DOHH2 (cell line): ENCODE measurements at regions not wholly inside any gene's neighbourhood (a gene's known extent, or its start where the extent isn't known, plus 50 kb on each side); places are given as distances from the start of the nearest gene placed in this dataset.

ENCODE experiments used
- H3F3A ChIP-seq: fragments of 200-600 bp; sonication (generic), shearing (Covaris generic); 2 replicates; pipeline ENCODE4 v1.6.0; 2016; ENCODE audit warnings: antibody characterized with exemption, mild to moderate bottlenecking; ENCODE audit not compliant: control insufficient read depth, insufficient read depth
- H3K27ac ChIP-seq: fragments of 200-600 bp; sonication (generic); 2 replicates; pipeline ENCODE4 v1.5.1; 2014; ENCODE audit warnings: low read depth, mild to moderate bottlenecking, low read length, moderate library complexity
- H3K27me3 ChIP-seq: fragments of 200-600 bp; sonication (generic); 2 replicates; pipeline ENCODE4 v1.6.1; 2014; ENCODE audit warnings: mild to moderate bottlenecking, low read length, mixed read lengths; ENCODE audit not compliant: control insufficient read depth
- H3K36me3 ChIP-seq: fragments of 200-600 bp; sonication (generic); 2 replicates; pipeline ENCODE4 v1.6.1; 2014; ENCODE audit warnings: mild to moderate bottlenecking, low read length, moderate library complexity, mixed read lengths; ENCODE audit not compliant: control insufficient read depth
- H3K4me1 ChIP-seq: fragments of 200-600 bp; sonication (generic); 2 replicates; pipeline ENCODE4 v1.6.1; 2014; ENCODE audit warnings: mild to moderate bottlenecking, low read length, mixed read lengths; ENCODE audit not compliant: control insufficient read depth
- H3K4me2 ChIP-seq: fragments of 200-600 bp; sonication (generic); 2 replicates; pipeline ENCODE4 v1.6.0; 2014; ENCODE audit warnings: mild to moderate bottlenecking, low read length, moderate library complexity
- H3K4me3 ChIP-seq: fragments of 200-600 bp; sonication (generic); 2 replicates; pipeline ENCODE4 v1.5.1; 2014; ENCODE audit warnings: mild to moderate bottlenecking, low read length, mixed read lengths
- H3K79me2 ChIP-seq: fragments of 200-600 bp; sonication (generic); 2 replicates; pipeline ENCODE4 v1.6.1; 2014; ENCODE audit warnings: mild to moderate bottlenecking, low read length, mixed read lengths; ENCODE audit not compliant: control insufficient read depth
- H3K9me2 ChIP-seq: fragments of 200-600 bp; sonication (generic); replicated peaks from 2 replicates; pipeline ENCODE4 v1.6.1; 2014; ENCODE audit warnings: mild to moderate bottlenecking, low read length, mixed read lengths; ENCODE audit not compliant: control insufficient read depth
- H3K9me3 ChIP-seq: fragments of 200-600 bp; sonication (generic); 2 replicates; pipeline ENCODE4 v1.6.1; 2014; ENCODE audit warnings: antibody characterized with exemption, low read length, mixed read lengths; ENCODE audit not compliant: control insufficient read depth, insufficient read depth
- H4K20me1 ChIP-seq: fragments of 200-600 bp; sonication (generic); 2 replicates; pipeline ENCODE4 v1.6.0; 2014; ENCODE audit warnings: low read depth, mild to moderate bottlenecking, antibody characterized with exemption, low read length, moderate library complexity; ENCODE audit not compliant: control insufficient read depth, insufficient read depth
- EZH2phosphoT487 ChIP-seq: fragments of 200-600 bp; sonication (generic); IDR thresholded peaks from 2 replicates; pipeline ENCODE4 v1.6.1; 2017; ENCODE audit warnings: borderline replicate concordance, mild to moderate bottlenecking, antibody characterized with exemption, low read length, moderate library complexity, mixed read lengths
- TF ChIP-seq, protein P1 (sequence below): fragments of 200-600 bp; sonication (generic); IDR thresholded peaks from one replicate; pipeline ENCODE4 v1.5.1; 2014; ENCODE audit warnings: antibody characterized with exemption, mild to moderate bottlenecking, low read depth, low read length; ENCODE audit not compliant: poor library complexity, severe bottlenecking

DNA sequence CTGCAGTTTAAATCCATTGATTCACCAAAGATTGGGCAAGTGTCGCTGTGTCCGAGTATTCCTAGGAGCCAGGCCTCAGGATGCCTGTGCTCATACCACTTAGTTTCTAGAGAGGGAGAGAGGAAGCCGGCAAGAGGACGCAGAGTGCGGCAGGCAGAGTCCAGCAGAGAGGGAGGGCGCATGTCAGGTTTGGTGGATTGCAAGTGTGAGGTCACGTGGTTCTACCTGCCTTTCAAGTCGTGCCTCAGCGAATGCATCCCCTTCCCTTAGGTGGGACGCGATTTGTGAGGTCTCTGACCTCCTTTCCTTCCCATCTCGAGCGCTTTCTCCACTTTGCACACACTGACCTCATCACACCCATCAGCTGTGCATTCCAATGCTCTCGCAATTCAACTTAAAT is 188.1 kb downstream of the TMEM18 start:
- H4K20me1 ChIP-seq: no peaks in the 10 kb centered on the region
- H3K27ac ChIP-seq: no peak overlapping the region
- no peaks in the 10 kb centered on the region for H3K9me2 ChIP-seq
- no peak for TF ChIP-seq EZH2phosphoT487
- TF ChIP-seq, protein P1, sequence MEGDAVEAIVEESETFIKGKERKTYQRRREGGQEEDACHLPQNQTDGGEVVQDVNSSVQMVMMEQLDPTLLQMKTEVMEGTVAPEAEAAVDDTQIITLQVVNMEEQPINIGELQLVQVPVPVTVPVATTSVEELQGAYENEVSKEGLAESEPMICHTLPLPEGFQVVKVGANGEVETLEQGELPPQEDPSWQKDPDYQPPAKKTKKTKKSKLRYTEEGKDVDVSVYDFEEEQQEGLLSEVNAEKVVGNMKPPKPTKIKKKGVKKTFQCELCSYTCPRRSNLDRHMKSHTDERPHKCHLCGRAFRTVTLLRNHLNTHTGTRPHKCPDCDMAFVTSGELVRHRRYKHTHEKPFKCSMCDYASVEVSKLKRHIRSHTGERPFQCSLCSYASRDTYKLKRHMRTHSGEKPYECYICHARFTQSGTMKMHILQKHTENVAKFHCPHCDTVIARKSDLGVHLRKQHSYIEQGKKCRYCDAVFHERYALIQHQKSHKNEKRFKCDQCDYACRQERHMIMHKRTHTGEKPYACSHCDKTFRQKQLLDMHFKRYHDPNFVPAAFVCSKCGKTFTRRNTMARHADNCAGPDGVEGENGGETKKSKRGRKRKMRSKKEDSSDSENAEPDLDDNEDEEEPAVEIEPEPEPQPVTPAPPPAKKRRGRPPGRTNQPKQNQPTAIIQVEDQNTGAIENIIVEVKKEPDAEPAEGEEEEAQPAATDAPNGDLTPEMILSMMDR: no peak
- no peak overlapping the region for H3K4me3 ChIP-seq
- no peaks in the 10 kb centered on the region for H3K4me1 ChIP-seq
- no peak overlapping the region for H3K4me2 ChIP-seq
- H3K9me3 ChIP-seq: no peaks in the 10 kb centered on the region
- no peaks in the 10 kb centered on the region for H3K27me3 ChIP-seq
- H3F3A ChIP-seq: no peaks in the 10 kb centered on the region
- no peaks in the 10 kb centered on the region for H3K79me2 ChIP-seq
- H3K36me3 ChIP-seq: no peaks in the 10 kb centered on the region

DNA sequence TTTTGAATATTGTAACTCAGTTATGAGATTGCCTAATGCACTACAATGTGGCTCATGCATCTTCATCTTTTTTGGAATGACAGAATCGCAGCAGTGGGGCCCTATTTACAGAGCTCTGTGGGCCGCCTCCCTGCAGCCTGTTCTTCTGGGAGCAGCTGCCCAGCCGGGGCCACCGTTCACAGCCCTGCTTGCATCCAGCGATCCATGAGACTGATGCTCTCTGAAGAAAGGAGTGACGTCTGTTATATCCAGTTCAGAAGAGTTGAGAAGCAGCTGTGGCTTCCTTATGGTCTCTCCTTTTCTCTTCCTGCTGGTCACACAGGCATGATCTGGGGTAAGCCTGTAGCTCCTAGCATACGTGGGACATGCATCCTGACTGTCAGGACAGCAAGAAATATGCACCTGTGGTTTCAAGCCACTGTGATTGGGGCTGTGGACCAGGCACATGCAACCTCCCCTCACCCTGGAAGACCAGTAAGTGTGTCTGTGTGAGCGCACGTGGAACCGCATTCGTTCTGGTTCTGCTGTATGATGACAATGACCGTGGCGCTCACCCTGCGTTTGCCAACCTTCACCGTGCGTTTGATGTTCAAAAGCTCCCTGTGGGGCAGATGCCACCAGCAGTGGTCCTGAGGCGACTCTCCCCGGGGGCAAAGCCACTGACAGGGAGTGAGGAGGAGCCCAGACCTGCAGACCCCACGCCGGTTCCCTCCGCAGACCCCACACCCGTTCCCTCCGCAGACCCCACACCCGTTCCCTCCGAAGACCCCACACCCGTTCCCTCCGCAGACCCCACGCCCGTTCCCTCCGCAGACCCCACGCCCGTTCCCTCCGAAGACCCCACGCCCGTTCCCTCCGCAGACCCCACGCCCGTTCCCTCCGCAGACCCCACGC is 189.8 kb downstream of the TMEM18 start:
- TF ChIP-seq, protein P1: no peak
- TF ChIP-seq EZH2phosphoT487: no peak
- Histone ChIP-seq H3K9me2 (no peaks in the 10 kb centered on the region), H3K27me3 (no peaks in the 10 kb centered on the region), H3K4me2 (no peak overlapping the region), H3K79me2 (no peaks in the 10 kb centered on the region), H4K20me1 (no peaks in the 10 kb centered on the region), H3K4me3 (no peak overlapping the region), H3K27ac (no peak overlapping the region), H3K36me3 (no peaks in the 10 kb centered on the region), H3K9me3 (no peaks in the 10 kb centered on the region), H3F3A (no peaks in the 10 kb centered on the region), H3K4me1 (no peaks in the 10 kb centered on the region)

DNA sequence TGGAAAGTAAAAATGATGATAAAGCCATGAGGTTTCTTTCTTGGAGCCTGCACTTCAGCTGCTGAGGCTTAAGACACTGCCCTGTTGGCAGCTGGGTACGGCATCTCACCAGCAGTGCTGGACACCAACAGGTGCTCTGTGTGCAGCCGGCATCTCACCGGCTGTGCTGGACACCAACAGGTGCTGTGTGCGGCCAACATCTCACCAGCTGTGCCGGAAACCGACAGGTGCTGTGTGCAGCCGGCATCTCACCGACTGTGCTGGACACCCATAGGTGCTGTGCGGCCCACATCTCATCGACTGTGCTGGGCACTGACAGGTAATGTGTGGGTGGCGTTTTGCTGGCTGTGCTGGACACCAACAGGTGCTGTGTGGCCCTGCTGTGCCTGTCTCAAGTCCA is 190.8 kb downstream of the TMEM18 start:
- H3K27me3 ChIP-seq: no peaks in the 10 kb centered on the region
- no peaks in the 10 kb centered on the region for H3F3A ChIP-seq
- TF ChIP-seq, protein P1: no peak
- TF ChIP-seq EZH2phosphoT487: no peak

More for the DNA sequence above, 190.8 kb downstream of the TMEM18 start:
- no peaks in the 10 kb centered on the region for H3K4me1 ChIP-seq
- H3K9me2 ChIP-seq: no peaks in the 10 kb centered on the region
- H3K9me3 ChIP-seq: no peaks in the 10 kb centered on the region
- H3K27ac ChIP-seq: no peak overlapping the region
- no peaks in the 10 kb centered on the region for H4K20me1 ChIP-seq
- no peak overlapping the region for H3K4me3 ChIP-seq
- H3K79me2 ChIP-seq: no peaks in the 10 kb centered on the region
- no peaks in the 10 kb centered on the region for H3K36me3 ChIP-seq
- H3K4me2 ChIP-seq: no peak overlapping the region
